PFSK-1 (cell line): ENCODE measurements at regions not wholly inside any gene's neighbourhood (a gene's known extent, or its start where the extent isn't known, plus 50 kb on each side); places are given as distances from the start of the nearest gene placed in this dataset.

ENCODE experiments used
- POLR2AphosphoS5 ChIP-seq: IDR thresholded peaks from 2 replicates; pipeline ENCODE4 v1.6.1; 2012; ENCODE audit warnings: low read depth, mild to moderate bottlenecking, control low read depth, low read length, moderate library complexity
- SIN3A ChIP-seq: IDR thresholded peaks from 2 replicates; pipeline ENCODE4 v1.6.1; 2012; ENCODE audit warnings: mild to moderate bottlenecking, low read length, moderate library complexity, borderline replicate concordance; ENCODE audit not compliant: insufficient read depth
- TAF1 ChIP-seq: IDR thresholded peaks from 2 replicates; pipeline ENCODE4 v1.6.1; 2012; ENCODE audit warnings: low read length, control low read depth, borderline replicate concordance; ENCODE audit not compliant: insufficient read depth

DNA sequence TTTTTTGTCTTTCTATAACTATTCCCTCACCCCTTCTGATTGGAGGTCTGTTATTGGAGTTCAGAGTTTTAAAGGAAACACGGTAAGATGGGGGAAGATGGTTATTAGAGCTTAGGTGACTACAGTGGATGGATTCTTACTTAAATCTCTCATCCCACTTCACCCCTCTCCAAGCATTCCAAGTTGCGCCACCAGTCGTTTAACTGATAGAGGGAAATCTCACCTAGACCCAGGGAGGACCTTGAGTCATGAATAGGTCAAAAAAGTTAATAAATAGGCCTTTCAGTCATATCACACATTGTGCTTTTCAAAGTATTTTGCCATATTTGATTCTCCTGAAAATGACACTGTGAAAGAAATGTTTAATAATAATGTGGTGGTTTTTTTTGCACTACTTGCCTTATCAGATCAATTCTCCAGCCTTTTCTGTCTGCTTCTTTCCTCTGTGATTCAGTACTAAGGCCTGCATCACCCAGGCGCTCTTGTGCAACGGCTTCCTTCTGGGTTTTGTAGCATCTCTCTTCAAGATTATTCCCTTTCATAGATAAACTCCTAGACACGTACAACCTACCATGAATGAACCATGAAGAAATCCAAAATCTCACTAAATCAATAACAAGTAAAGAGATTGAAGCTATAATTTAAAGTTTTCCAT is 100.4 kb upstream of the TGFBR2 start:
- TF ChIP-seq SIN3A (no peak), POLR2AphosphoS5 (no peak), TAF1 (no peak)
